ENCODE measurements at regions not wholly inside any gene's neighbourhood (a gene's known extent, or its start where the extent isn't known, plus 50 kb on each side); places are given as distances from the start of the nearest gene placed in this dataset.

GRCh38 chr18:42298759-42299675 is 344.0 kb downstream of the PIK3C3 start:
- no peak overlapping the region for H3K4me2 ChIP-seq (ENCODE audit: insufficient read depth, low read length)
- ChIA-PET CTCF (ENCODE audit: low intra/inter-chr PET ratio) (no interaction called here), POLR2A (no interaction called here)
- H3K4me3 ChIP-seq: no peak overlapping the region
- H2AFZ ChIP-seq (ENCODE audit: low read depth, low read length): no peak overlapping the region
- WGBS (ENCODE audit: insufficient coverage, low coverage, missing lambda C conversion rate): 2% methylated on average over 9 of the region's 15 CpGs
- H3K27me3 ChIP-seq (ENCODE audit: control insufficient read depth in 2 of 2, insufficient read depth in 2 of 2, low read length in 2 of 2): no peaks in the 10 kb centered on the region
- intact Hi-C loops (cut with micrococcal nuclease) (loop anchor here (5.0 kb wide), 1 partner anchor 973 kb away; no protein-coding TSS in a partner anchor), in situ Hi-C loops (cut with MboI) (loop anchor here (10.0 kb wide), 1 partner anchor 976 kb away; the partner anchor contains the start of gene SYT4)
- H3K9me1 ChIP-seq (ENCODE audit: control insufficient read depth, insufficient read depth, low read length): no peaks in the 10 kb centered on the region
- H3K4me1 ChIP-seq (replicated peaks in 1 of 2; ENCODE audit: control insufficient read depth in 2 of 2, insufficient read depth in 2 of 2, low read length in 2 of 2): no peaks in the 10 kb centered on the region
- no TSS peak for BruUV-seq (replicated peaks)
- no peaks in the 10 kb centered on the region for H4K20me1 ChIP-seq (replicated peaks; ENCODE audit: control insufficient read depth, insufficient read depth, low read length)
- peak; percentile 66; the same call in 2 of the 3 replicates for ATAC-seq
- no peak overlapping the region for H3K27ac ChIP-seq (ENCODE audit: extremely low read depth, low read depth, low read length)
- H3K9ac ChIP-seq (ENCODE audit: insufficient read depth in 1 of 2, low read depth in 2 of 2, low read length in 2 of 2): no peak overlapping the region
- no peaks in the 10 kb centered on the region for H3K9me3 ChIP-seq (replicated peaks; ENCODE audit: control insufficient read depth, insufficient read depth, low read depth, low read length)
- no peaks in the 10 kb centered on the region for H3K36me3 ChIP-seq (ENCODE audit: control insufficient read depth, insufficient read depth, low read length)
- peak; percentile 38 to 52 (median 42) for DNase-seq (ENCODE audit: extremely low read depth in 1 of 4, low spot score in 3 of 4)
- H3K79me2 ChIP-seq (ENCODE audit: control insufficient read depth, insufficient read depth, low read length): no peaks in the 10 kb centered on the region
- FAIRE-seq: peak; percentile 32
- TF ChIP-seq JUND (IDR thresholded peaks at IDR 0.05; ENCODE audit: borderline replicate concordance, low read depth, low read length) (no peak), JUND (tag; IDR thresholded peaks at IDR 0.05; ENCODE audit: borderline replicate concordance, low read depth, low read length) (no peak), CEBPB (tag; IDR thresholded peaks at IDR 0.05) (no peak), SMARCE1 (IDR thresholded peaks at IDR 0.05) (no peak), EP300 (IDR thresholded peaks at IDR 0.05; ENCODE audit: low read length) (no peak), ZNF717 (CRISPR knock-in tag; IDR thresholded peaks at IDR 0.05) (no peak), ZNF707 (CRISPR knock-in tag; conservative IDR thresholded peaks at IDR 0.05) (no peak), ZNF561 (CRISPR knock-in tag; conservative IDR thresholded peaks at IDR 0.05) (no peak), RAD21 (CRISPR knock-in tag; conservative IDR thresholded peaks at IDR 0.05 in 1 of 2, IDR thresholded peaks at IDR 0.05 in 1 of 2) (peak; percentile 49 to 55)
- TF ChIP-seq, protein P1, sequence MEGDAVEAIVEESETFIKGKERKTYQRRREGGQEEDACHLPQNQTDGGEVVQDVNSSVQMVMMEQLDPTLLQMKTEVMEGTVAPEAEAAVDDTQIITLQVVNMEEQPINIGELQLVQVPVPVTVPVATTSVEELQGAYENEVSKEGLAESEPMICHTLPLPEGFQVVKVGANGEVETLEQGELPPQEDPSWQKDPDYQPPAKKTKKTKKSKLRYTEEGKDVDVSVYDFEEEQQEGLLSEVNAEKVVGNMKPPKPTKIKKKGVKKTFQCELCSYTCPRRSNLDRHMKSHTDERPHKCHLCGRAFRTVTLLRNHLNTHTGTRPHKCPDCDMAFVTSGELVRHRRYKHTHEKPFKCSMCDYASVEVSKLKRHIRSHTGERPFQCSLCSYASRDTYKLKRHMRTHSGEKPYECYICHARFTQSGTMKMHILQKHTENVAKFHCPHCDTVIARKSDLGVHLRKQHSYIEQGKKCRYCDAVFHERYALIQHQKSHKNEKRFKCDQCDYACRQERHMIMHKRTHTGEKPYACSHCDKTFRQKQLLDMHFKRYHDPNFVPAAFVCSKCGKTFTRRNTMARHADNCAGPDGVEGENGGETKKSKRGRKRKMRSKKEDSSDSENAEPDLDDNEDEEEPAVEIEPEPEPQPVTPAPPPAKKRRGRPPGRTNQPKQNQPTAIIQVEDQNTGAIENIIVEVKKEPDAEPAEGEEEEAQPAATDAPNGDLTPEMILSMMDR (IDR thresholded peaks at IDR 0.05 in 2 of 3, conservative IDR thresholded peaks at IDR 0.05 in 1 of 3; ENCODE audit: insufficient read depth in 2 of 3, low read depth in 1 of 3, low read length in 3 of 3): peak; percentile 36 to 64 (median 60); a peak in 5 of 6 replicates
- TF ChIP-seq, protein P2, sequence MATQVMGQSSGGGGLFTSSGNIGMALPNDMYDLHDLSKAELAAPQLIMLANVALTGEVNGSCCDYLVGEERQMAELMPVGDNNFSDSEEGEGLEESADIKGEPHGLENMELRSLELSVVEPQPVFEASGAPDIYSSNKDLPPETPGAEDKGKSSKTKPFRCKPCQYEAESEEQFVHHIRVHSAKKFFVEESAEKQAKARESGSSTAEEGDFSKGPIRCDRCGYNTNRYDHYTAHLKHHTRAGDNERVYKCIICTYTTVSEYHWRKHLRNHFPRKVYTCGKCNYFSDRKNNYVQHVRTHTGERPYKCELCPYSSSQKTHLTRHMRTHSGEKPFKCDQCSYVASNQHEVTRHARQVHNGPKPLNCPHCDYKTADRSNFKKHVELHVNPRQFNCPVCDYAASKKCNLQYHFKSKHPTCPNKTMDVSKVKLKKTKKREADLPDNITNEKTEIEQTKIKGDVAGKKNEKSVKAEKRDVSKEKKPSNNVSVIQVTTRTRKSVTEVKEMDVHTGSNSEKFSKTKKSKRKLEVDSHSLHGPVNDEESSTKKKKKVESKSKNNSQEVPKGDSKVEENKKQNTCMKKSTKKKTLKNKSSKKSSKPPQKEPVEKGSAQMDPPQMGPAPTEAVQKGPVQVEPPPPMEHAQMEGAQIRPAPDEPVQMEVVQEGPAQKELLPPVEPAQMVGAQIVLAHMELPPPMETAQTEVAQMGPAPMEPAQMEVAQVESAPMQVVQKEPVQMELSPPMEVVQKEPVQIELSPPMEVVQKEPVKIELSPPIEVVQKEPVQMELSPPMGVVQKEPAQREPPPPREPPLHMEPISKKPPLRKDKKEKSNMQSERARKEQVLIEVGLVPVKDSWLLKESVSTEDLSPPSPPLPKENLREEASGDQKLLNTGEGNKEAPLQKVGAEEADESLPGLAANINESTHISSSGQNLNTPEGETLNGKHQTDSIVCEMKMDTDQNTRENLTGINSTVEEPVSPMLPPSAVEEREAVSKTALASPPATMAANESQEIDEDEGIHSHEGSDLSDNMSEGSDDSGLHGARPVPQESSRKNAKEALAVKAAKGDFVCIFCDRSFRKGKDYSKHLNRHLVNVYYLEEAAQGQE (IDR thresholded peaks at IDR 0.05; ENCODE audit: borderline replicate concordance): peak; percentile 23; the same call in 1 of the 2 replicates
- TF ChIP-seq, protein P2 (CRISPR knock-in tag; IDR thresholded peaks at IDR 0.05; ENCODE audit: low read depth): no peak
